Putamen (tissue), 1 donor: ENCODE measurements at regions not wholly inside any gene's neighbourhood (a gene's known extent, or its start where the extent isn't known, plus 50 kb on each side); places are given as distances from the start of the nearest gene placed in this dataset.

Experiments
- DNase-seq: peaks from one replicate; pipeline ENCODE4 v3.0.0-alpha.2; 2016; ENCODE audit warnings: low spot score

GRCh38 chrX:110432091-110432905 lies 73.7 kb downstream of the RTL9 start:
- DNase-seq, result no peak

GRCh38 chrX:110432906-110433215 lies 74.2 kb downstream of the RTL9 start:
- no peak for DNase-seq

- no peak for DNase-seq
These were observed 76.5 kb downstream of the RTL9 start for GRCh38 chrX:110435196-110435595.

- DNase-seq, result no peak
These were observed 77.9 kb downstream of the RTL9 start for GRCh38 chrX:110436523-110436922.

- DNase-seq, result no peak
These were observed 79.0 kb downstream of the RTL9 start for GRCh38 chrX:110437686-110438085.

- DNase-seq, result no peak
These were observed 81.6 kb downstream of the RTL9 start for GRCh38 chrX:110440016-110440805.

GRCh38 chrX:110442635-110443034 lies 84.0 kb downstream of the RTL9 start:
- no peak for DNase-seq

GRCh38 chrX:110444996-110445395 lies 86.3 kb downstream of the RTL9 start:
- no peak for DNase-seq

- DNase-seq, result no peak
These were observed 89.8 kb downstream of the RTL9 start for GRCh38 chrX:110448459-110448858.

- DNase-seq, result no peak
These were observed 90.7 kb downstream of the RTL9 start for GRCh38 chrX:110449312-110449711.

- peak; percentile 76 for DNase-seq
These were observed 91.4 kb downstream of the RTL9 start for GRCh38 chrX:110450050-110450449.

GRCh38 chrX:110454336-110454735 lies 95.7 kb downstream of the RTL9 start:
- peak; percentile 20 for DNase-seq

GRCh38 chrX:110462957-110463356 lies 104.3 kb downstream of the RTL9 start:
- DNase-seq, result no peak

- DNase-seq, result no peak
These were observed 108.1 kb downstream of the RTL9 start for GRCh38 chrX:110466790-110467189.

- DNase-seq, result no peak
These were observed 113.6 kb downstream of the RTL9 start for GRCh38 chrX:110472265-110472664.

GRCh38 chrX:110477593-110478228 lies 119.1 kb downstream of the RTL9 start:
- no peak for DNase-seq

GRCh38 chrX:110491846-110492620 lies 133.4 kb downstream of the RTL9 start:
- no peak for DNase-seq

- no peak for DNase-seq
These were observed 146.3 kb downstream of the RTL9 start for GRCh38 chrX:110504947-110505346.

GRCh38 chrX:110509755-110510532 lies 151.3 kb downstream of the RTL9 start:
- no peak for DNase-seq

GRCh38 chrX:110511238-110511637 lies 152.6 kb downstream of the RTL9 start:
- no peak for DNase-seq

GRCh38 chrX:110512341-110512740 lies 153.7 kb downstream of the RTL9 start:
- DNase-seq, result no peak
